Neural crest cell (in vitro differentiated cells): ENCODE measurements at regions not wholly inside any gene's neighbourhood (a gene's known extent, or its start where the extent isn't known, plus 50 kb on each side); places are given as distances from the start of the nearest gene placed in this dataset.

Experiments
- DNase-seq: peaks from one replicate; pipeline ENCODE4 v3.0.0; 2021; ENCODE audit warnings: low read depth, mixed read lengths, low spot score
- H3K27ac Mint-ChIP-seq: one replicate; pipeline ENCODE4 v1.8.0; 2021; ENCODE audit warnings: mild to moderate bottlenecking, mixed read lengths; ENCODE audit not compliant: unreplicated experiment
- H3K27me3 Mint-ChIP-seq: 2 replicates; pipeline ENCODE4 v1.8.0; 2021; ENCODE audit warnings: low read depth, mild to moderate bottlenecking, mixed read lengths
- H3K36me3 Mint-ChIP-seq: 2 replicates; pipeline ENCODE4 v1.8.0; 2021; ENCODE audit warnings: low read depth, mild to moderate bottlenecking, mixed read lengths
- H3K4me1 Mint-ChIP-seq: 2 replicates; pipeline ENCODE4 v1.8.0; 2021; ENCODE audit warnings: mixed read lengths
- H3K4me3 Mint-ChIP-seq: one replicate; pipeline ENCODE4 v1.8.0; 2021; ENCODE audit warnings: mild to moderate bottlenecking, mixed read lengths
- H3K9me3 Mint-ChIP-seq: 2 replicates; pipeline ENCODE4 v1.8.0; 2021; ENCODE audit warnings: mixed read lengths
- CTCF ChIP-seq: fragments of 200-600 bp; sonication (generic); conservative IDR thresholded peaks from 2 replicates; pipeline ENCODE4 v1.5.0; 2021; ENCODE audit warnings: antibody characterized with exemption, mild to moderate bottlenecking

GRCh38 chr16:35195173-35195863, 1735.9 kb downstream of the TP53TG3F start:
- Mint-ChIP-seq H3K36me3 (no peaks in the 10 kb centered on the region), H3K4me1 (no peaks in the 10 kb centered on the region), H3K4me3 (no peak overlapping the region), H3K27ac (no peak overlapping the region), H3K27me3 (no peaks in the 10 kb centered on the region), H3K9me3 (peaks cover 2% of the 10 kb centered on the region)
- no peak for DNase-seq
- no peak for TF ChIP-seq CTCF

GRCh38 chr16:35195864-35196216, 1736.4 kb downstream of the TP53TG3F start:
- H3K4me1 Mint-ChIP-seq, result no peaks in the 10 kb centered on the region

GRCh38 chr16:35196313-35196712, 1736.9 kb downstream of the TP53TG3F start:
- peaks cover 2% of the 10 kb centered on the region for H3K9me3 Mint-ChIP-seq
- TF ChIP-seq CTCF, result no peak
- no peaks in the 10 kb centered on the region for H3K36me3 Mint-ChIP-seq
- H3K4me3 Mint-ChIP-seq, result no peak overlapping the region
- no peak overlapping the region for H3K27ac Mint-ChIP-seq
- no peaks in the 10 kb centered on the region for H3K27me3 Mint-ChIP-seq
- DNase-seq, result no peak
- no peaks in the 10 kb centered on the region for H3K4me1 Mint-ChIP-seq

More at GRCh38 chr16:35195864-35196216, 1736.4 kb downstream of the TP53TG3F start:
- no peak for DNase-seq
- peaks cover 2% of the 10 kb centered on the region for H3K9me3 Mint-ChIP-seq
- no peaks in the 10 kb centered on the region for H3K36me3 Mint-ChIP-seq
- no peak overlapping the region for H3K27ac Mint-ChIP-seq
- no peaks in the 10 kb centered on the region for H3K27me3 Mint-ChIP-seq
- no peak for TF ChIP-seq CTCF
- H3K4me3 Mint-ChIP-seq, result no peak overlapping the region

- H3K9me3 Mint-ChIP-seq, result peaks cover 2% of the 10 kb centered on the region
These were observed 1738.2 kb downstream of the TP53TG3F start for GRCh38 chr16:35197656-35198055.

GRCh38 chr16:35198223-35199199, 1739.1 kb downstream of the TP53TG3F start:
- Mint-ChIP-seq H3K27me3 (no peaks in the 10 kb centered on the region), H3K4me3 (no peak overlapping the region), H3K27ac (no peak overlapping the region), H3K9me3 (peaks cover 2% of the 10 kb centered on the region), H3K4me1 (no peaks in the 10 kb centered on the region), H3K36me3 (no peaks in the 10 kb centered on the region)
- DNase-seq, result no peak
- TF ChIP-seq CTCF, result no peak

More at GRCh38 chr16:35197656-35198055, 1738.2 kb downstream of the TP53TG3F start:
- H3K4me3 Mint-ChIP-seq, result no peak overlapping the region
- H3K4me1 Mint-ChIP-seq, result no peaks in the 10 kb centered on the region
- H3K27ac Mint-ChIP-seq, result no peak overlapping the region
- no peaks in the 10 kb centered on the region for H3K27me3 Mint-ChIP-seq
- H3K36me3 Mint-ChIP-seq, result no peaks in the 10 kb centered on the region
- TF ChIP-seq CTCF, result no peak
- DNase-seq, result no peak
